Lung (tissue), 11 donors: ENCODE measurements at regions not wholly inside any gene's neighbourhood (a gene's known extent, or its start where the extent isn't known, plus 50 kb on each side); places are given as distances from the start of the nearest gene placed in this dataset.

Experiments used
- ATAC-seq: fragments of 200-7000 bp; cut with Tn5 transposase; one replicate; pipeline ENCODE4 v1.9.1; 2020; ENCODE audit warnings: moderate number of reproducible peaks; ENCODE audit not compliant: insufficient read depth, low FRiP score
- DNase-seq, 3 donors: peaks; one replicate each; pipeline ENCODE4 v3.0.0-alpha.2; 2013 to 2017
- H3K27ac ChIP-seq, 2 donors: one replicate each; pipeline ENCODE4 v1.5.1; 2013; ENCODE audit warnings: mild to moderate bottlenecking in 2 of 2, moderate library complexity in 2 of 2, control low read depth in 1 of 2, inconsistent platforms in 1 of 2, low read depth in 1 of 2, low read length in 1 of 2
- H3K27me3 ChIP-seq, 3 donors: one replicate each; pipeline ENCODE4 v1.5.1; 2013; ENCODE audit warnings: low read length in 2 of 3; ENCODE audit not compliant: control insufficient read depth in 3 of 3, insufficient read depth in 3 of 3
- H3K36me3 ChIP-seq, 4 donors: one replicate each; pipeline ENCODE4 v1.5.1; 2013; ENCODE audit warnings: low read length in 4 of 4, mild to moderate bottlenecking in 1 of 4, moderate library complexity in 1 of 4; ENCODE audit not compliant: control insufficient read depth in 4 of 4, insufficient read depth in 4 of 4
- H3K4me1 ChIP-seq, 5 donors: one replicate each; pipeline ENCODE4 v1.5.1; 2013; ENCODE audit warnings: low read length in 5 of 5, mild to moderate bottlenecking in 2 of 5, moderate library complexity in 1 of 5; ENCODE audit not compliant: control insufficient read depth in 5 of 5, insufficient read depth in 5 of 5
- H3K4me3 ChIP-seq: one replicate; pipeline ENCODE4 v1.5.1; 2013; ENCODE audit warnings: mild to moderate bottlenecking, control low read depth, moderate library complexity
- H3K9ac ChIP-seq, 2 donors: one replicate each; pipeline ENCODE4 v1.5.1; 2013; ENCODE audit warnings: low read length in 2 of 2, control low read depth in 1 of 2; ENCODE audit not compliant: insufficient read depth in 1 of 2
- H3K9me3 ChIP-seq, 4 donors: one replicate each; pipeline ENCODE4 v1.5.1; 2013; ENCODE audit warnings: low read length in 3 of 4, mild to moderate bottlenecking in 1 of 4, moderate library complexity in 1 of 4; ENCODE audit not compliant: control insufficient read depth in 4 of 4, insufficient read depth in 3 of 4
- WGBS, 2 donors: extraction: QIAGEN DNeasy Blood & Tissue Kit; methylation state at CpG; one replicate each; pipeline ENCODE4 v1.1.7; 2013; 5-methylcytosine and 5-hydroxymethylcytosine counted together
- TF ChIP-seq, protein P1 (sequence below): IDR thresholded peaks from 2 replicates; pipeline ENCODE4 v1.5.1; 2012; ENCODE audit warnings: mild to moderate bottlenecking; ENCODE audit errors: control extremely low read depth, extremely low read depth
- donor health status: control.
- donor health status: control.
- donor health status: Bipolar disorder and iron deficiency.
- donor health status: healthy.
- donor health status: DM: yes; HTN: yes; CAD: no.

DNA sequence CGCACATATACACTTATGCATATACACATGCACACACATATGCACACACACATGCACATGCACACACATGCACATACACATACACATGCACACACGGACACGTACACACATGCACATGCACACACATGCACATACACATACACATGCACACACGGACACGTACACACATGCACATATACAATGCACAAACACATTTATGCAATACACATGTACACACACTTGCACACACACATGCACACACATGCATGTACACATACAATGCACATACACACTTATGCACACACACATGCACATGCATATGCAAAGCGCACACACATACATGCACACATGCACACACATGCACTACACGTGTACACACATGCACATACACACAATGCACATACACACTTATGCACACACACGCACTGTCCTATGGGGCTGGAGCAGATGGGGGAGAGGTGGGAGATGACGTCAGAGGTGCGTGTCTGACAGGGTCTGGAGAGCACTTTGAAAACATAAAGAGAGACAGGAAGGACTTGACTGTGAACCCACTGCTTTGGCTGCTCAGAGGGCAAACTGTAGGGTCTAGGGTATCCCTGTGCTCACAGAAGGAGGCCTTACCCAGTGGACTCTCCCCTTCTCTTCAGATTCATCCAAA, 108.2 kb downstream of the UQCRFS1 start:
- DNase-seq (no peak), ATAC-seq (no peak)
- no peaks in the 10 kb centered on the region for H3K4me1 ChIP-seq
- no peaks in the 10 kb centered on the region for H3K36me3 ChIP-seq
- no peaks in the 10 kb centered on the region for H3K27me3 ChIP-seq
- H3K27ac ChIP-seq: no peak overlapping the region
- peaks cover 0 to 10% (median 0%) of the 10 kb centered on the region in 4 donors for H3K9me3 ChIP-seq
- H3K4me3 ChIP-seq: no peak overlapping the region
- 86 to 90% methylated on average over 10 of the region's 10 CpGs for WGBS, 2 donors
- no peak overlapping the region for H3K9ac ChIP-seq
- TF ChIP-seq, protein P1, sequence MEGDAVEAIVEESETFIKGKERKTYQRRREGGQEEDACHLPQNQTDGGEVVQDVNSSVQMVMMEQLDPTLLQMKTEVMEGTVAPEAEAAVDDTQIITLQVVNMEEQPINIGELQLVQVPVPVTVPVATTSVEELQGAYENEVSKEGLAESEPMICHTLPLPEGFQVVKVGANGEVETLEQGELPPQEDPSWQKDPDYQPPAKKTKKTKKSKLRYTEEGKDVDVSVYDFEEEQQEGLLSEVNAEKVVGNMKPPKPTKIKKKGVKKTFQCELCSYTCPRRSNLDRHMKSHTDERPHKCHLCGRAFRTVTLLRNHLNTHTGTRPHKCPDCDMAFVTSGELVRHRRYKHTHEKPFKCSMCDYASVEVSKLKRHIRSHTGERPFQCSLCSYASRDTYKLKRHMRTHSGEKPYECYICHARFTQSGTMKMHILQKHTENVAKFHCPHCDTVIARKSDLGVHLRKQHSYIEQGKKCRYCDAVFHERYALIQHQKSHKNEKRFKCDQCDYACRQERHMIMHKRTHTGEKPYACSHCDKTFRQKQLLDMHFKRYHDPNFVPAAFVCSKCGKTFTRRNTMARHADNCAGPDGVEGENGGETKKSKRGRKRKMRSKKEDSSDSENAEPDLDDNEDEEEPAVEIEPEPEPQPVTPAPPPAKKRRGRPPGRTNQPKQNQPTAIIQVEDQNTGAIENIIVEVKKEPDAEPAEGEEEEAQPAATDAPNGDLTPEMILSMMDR: no peak

DNA sequence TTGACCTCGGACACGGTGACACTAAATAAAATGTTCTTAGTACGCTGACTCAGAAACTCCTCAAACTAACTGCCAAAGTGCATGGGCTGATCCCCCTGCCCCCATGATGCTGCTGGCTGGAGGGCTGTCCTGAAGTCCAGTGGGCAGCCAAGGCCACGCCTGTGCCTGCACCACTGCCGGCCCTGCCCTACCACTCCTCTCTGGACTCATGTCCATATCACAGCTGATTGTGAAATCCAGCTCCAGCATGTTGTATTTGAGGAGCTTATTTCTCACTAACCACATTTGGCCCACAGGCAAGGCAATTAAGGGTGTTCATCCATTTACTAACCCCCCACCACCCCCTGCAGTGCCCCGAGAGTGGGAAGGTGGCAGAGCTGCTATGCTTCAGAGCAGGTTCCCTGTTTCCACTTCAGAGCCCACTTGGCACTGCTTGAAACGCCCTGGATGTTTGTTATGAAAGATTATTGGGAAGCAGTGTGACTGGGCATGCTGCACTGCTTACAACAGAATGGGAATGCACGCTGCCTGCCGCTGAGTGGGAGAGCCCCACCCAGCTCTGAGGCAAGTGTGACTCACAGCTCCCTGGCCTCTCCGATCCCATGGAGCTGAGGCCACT, 114.0 kb downstream of the UQCRFS1 start:
- Histone ChIP-seq H3K4me1 (peaks cover 0 to 3% (median 0%) of the 10 kb centered on the region in 5 donors), H3K9me3 (peaks cover 0 to 6% (median 0%) of the 10 kb centered on the region in 4 donors), H3K4me3 (no peak overlapping the region), H3K9ac (no peak overlapping the region), H3K27me3 (no peaks in the 10 kb centered on the region), H3K36me3 (no peaks in the 10 kb centered on the region), H3K27ac (peak overlapping the region in 1 of 2 donors; percentile 71)
- peak; percentile 79 for ATAC-seq
- no peak for DNase-seq
- TF ChIP-seq, protein P1: no peak
- 60 to 88% methylated on average over 10 of the region's 10 CpGs for WGBS, 2 donors

DNA sequence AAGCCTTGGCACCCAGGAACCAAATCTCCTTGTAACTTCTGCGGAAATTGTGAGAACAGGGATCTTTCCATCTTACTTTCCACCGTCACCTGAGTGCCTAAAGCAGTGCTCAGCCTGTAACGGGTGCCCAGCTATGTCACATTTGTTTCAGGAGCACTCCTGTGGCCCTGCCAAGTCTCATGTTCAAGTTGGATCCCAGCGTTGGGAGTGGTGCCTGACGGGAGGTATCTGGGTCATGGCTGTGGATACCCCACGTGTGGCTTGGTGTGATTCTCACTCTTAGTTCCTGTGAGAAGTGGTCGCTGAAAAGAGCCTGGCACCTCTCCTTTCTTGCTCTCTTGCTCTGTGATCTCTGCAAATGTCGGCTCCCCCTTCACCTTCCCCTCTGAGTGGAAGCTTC, 114.9 kb downstream of the UQCRFS1 start:
- DNase-seq (no peak), ATAC-seq (no peak)
- no peaks in the 10 kb centered on the region for H3K36me3 ChIP-seq
- no peaks in the 10 kb centered on the region for H3K27me3 ChIP-seq
- H3K27ac ChIP-seq: no peak overlapping the region
- H3K9ac ChIP-seq: no peak overlapping the region
- H3K9me3 ChIP-seq: peaks cover 0 to 8% (median 0%) of the 10 kb centered on the region in 4 donors
- no peak overlapping the region for H3K4me3 ChIP-seq
- TF ChIP-seq, protein P1: no peak
- peaks cover 0 to 3% (median 0%) of the 10 kb centered on the region in 5 donors for H3K4me1 ChIP-seq
- 77 to 86% methylated on average over 8 of the region's 8 CpGs for WGBS, 2 donors
